IMR-90 (cell line): ENCODE measurements at regions not wholly inside any gene's neighbourhood (a gene's known extent, or its start where the extent isn't known, plus 50 kb on each side); places are given as distances from the start of the nearest gene placed in this dataset.
"Not testable (repeated sequence)": the region's sequence is repeated elsewhere in the genome, so short reads cannot be mapped to it uniquely, and the experiment has no call there.

ENCODE experiments used
- ATAC-seq: fragments of 200-7000 bp; cut with Tn5 transposase; 2 replicates; pipeline ENCODE4 v1.9.1; 2020; ENCODE audit warnings: low read depth, mild to moderate bottlenecking, moderate library complexity
- BruUV-seq: library from RNA; stranded (reverse); fragments of 400-500 nt; replicated peaks from 2 replicates; lab custom pipeline; 2021; lab: Mats Ljungman, UMichigan
- CTCF ChIA-PET: fragments of 300-600 bp; formaldehyde crosslinking; extraction: SDS; loops from one replicate; lab custom pipeline; 2021; ENCODE audit warnings: antibody characterized with exemption; lab: Yijun Ruan, JAX
- POLR2A ChIA-PET: fragments of 300-600 bp; sonication (Branson Sonifier 250); formaldehyde crosslinking; loops from one replicate; lab custom pipeline; 2022; ENCODE audit warnings: antibody characterized with exemption; ENCODE audit not compliant: unreplicated experiment; lab: Charles Lee
- DNase-seq: peaks from one replicate; pipeline ENCODE4 v3.0.0; 2013
- H2AFZ ChIP-seq: replicated peaks from 2 replicates; pipeline ENCODE3; 2013; ENCODE audit warnings: low read length, mild to moderate bottlenecking; ENCODE audit not compliant: poor library complexity
- H2AK5ac ChIP-seq: 2 replicates; pipeline ENCODE4 v1.6.1; 2013; ENCODE audit warnings: low read depth, low read length, inconsistent platforms
- H2AK9ac ChIP-seq: replicated peaks from 2 replicates; pipeline ENCODE3; 2013; ENCODE audit warnings: mild to moderate bottlenecking, low read depth, low read length, moderate library complexity; ENCODE audit not compliant: poor library complexity
- H2BK120ac ChIP-seq: 2 replicates; pipeline ENCODE4 v1.6.1; 2013; ENCODE audit warnings: low read depth, low read length, inconsistent platforms
- H2BK15ac ChIP-seq: 3 replicates; pipeline ENCODE4 v1.6.1; 2013; ENCODE audit warnings: low read depth, low read length, inconsistent platforms
- H2BK20ac ChIP-seq: 2 replicates; pipeline ENCODE4 v1.6.1; 2013; ENCODE audit warnings: low read depth, mild to moderate bottlenecking, inconsistent platforms, low read length, moderate library complexity
- H2BK5ac ChIP-seq: 2 replicates; pipeline ENCODE4 v1.6.1; 2013; ENCODE audit warnings: mild to moderate bottlenecking, low read depth, low read length, inconsistent platforms; ENCODE audit not compliant: poor library complexity, severe bottlenecking
- H3K14ac ChIP-seq: replicated peaks from 2 replicates; pipeline ENCODE4 v1.6.1; 2013; ENCODE audit warnings: low read depth, low read length, inconsistent platforms
- H3K18ac ChIP-seq: 2 replicates; pipeline ENCODE4 v1.6.1; 2013; ENCODE audit warnings: low read depth, low read length, control low read depth
- H3K23ac ChIP-seq: 2 replicates; pipeline ENCODE4 v1.6.1; 2013; ENCODE audit warnings: low read depth, low read length, inconsistent platforms
- H3K27ac ChIP-seq: 2 replicates; pipeline ENCODE4 v1.5.1; 2013; ENCODE audit warnings: mild to moderate bottlenecking, control low read depth, low read length; ENCODE audit not compliant: insufficient read depth
- H3K27me3 ChIP-seq: 2 replicates; pipeline ENCODE4 v1.6.1; 2013; ENCODE audit warnings: low read length; ENCODE audit not compliant: control insufficient read depth, insufficient read depth
- H3K36me3 ChIP-seq: 2 replicates; pipeline ENCODE4 v1.6.1; 2013; ENCODE audit warnings: low read length, mixed read lengths; ENCODE audit not compliant: control insufficient read depth, insufficient read depth
- H3K4ac ChIP-seq: 2 replicates; pipeline ENCODE4 v1.6.1; 2013; ENCODE audit warnings: low read depth, low read length, inconsistent platforms
- H3K4me1 ChIP-seq: 2 replicates; pipeline ENCODE4 v1.6.1; 2013; ENCODE audit warnings: low read length, mixed read lengths; ENCODE audit not compliant: control insufficient read depth, insufficient read depth
- H3K4me2 ChIP-seq: 2 replicates; pipeline ENCODE4 v1.6.1; 2013; ENCODE audit warnings: low read depth, mild to moderate bottlenecking, control low read depth, low read length, moderate library complexity
- H3K4me3 ChIP-seq: 2 replicates; pipeline ENCODE4 v1.5.1; 2013; ENCODE audit warnings: low read depth, mild to moderate bottlenecking, control low read depth, low read length, moderate library complexity; ENCODE audit not compliant: insufficient read depth
- H3K56ac ChIP-seq: 2 replicates; pipeline ENCODE4 v1.6.1; 2013; ENCODE audit warnings: low read length, inconsistent platforms; ENCODE audit not compliant: insufficient read depth; ENCODE audit errors: extremely low read depth
- H3K79me1 ChIP-seq, 2 experiments: 2 replicates each; pipeline ENCODE4 v1.6.1; 2013; ENCODE audit warnings: low read length in 2 of 2, inconsistent platforms in 1 of 2, low read depth in 1 of 2
- H3K9ac ChIP-seq: 2 replicates; pipeline ENCODE4 v1.6.1; 2013; ENCODE audit warnings: low read depth, low read length, control low read depth
- H3K9me1 ChIP-seq: 2 replicates; pipeline ENCODE4 v1.6.1; 2013; ENCODE audit warnings: low read length, inconsistent platforms; ENCODE audit not compliant: insufficient read depth
- H3K9me3 ChIP-seq: 2 replicates; pipeline ENCODE4 v1.6.1; 2013; ENCODE audit warnings: low read length; ENCODE audit not compliant: control insufficient read depth, insufficient read depth
- H4K20me1 ChIP-seq: 2 replicates; pipeline ENCODE4 v1.6.1; 2013; ENCODE audit warnings: low read length, inconsistent platforms; ENCODE audit not compliant: insufficient read depth
- H4K5ac ChIP-seq: 2 replicates; pipeline ENCODE4 v1.6.1; 2013; ENCODE audit warnings: mild to moderate bottlenecking, low read depth, low read length, control low read depth
- H4K8ac ChIP-seq, 2 experiments: 2 replicates each; pipeline ENCODE4 v1.6.1; 2013; ENCODE audit warnings: low read depth in 2 of 2, low read length in 2 of 2, control low read depth in 1 of 2, inconsistent platforms in 1 of 2
- H4K91ac ChIP-seq: 2 replicates; pipeline ENCODE4 v1.6.1; 2013; ENCODE audit warnings: low read depth, low read length, inconsistent platforms; ENCODE audit not compliant: insufficient read depth
- CHD1 ChIP-seq: IDR thresholded peaks from 2 replicates; pipeline ENCODE4 v1.6.1; 2012; ENCODE audit warnings: low read depth, low read length, improper control_type of control experiment
- MAFK ChIP-seq: IDR thresholded peaks from 2 replicates; pipeline ENCODE4 v1.6.1; 2012; ENCODE audit warnings: low read depth, low read length, improper control_type of control experiment
- NFE2L2 ChIP-seq: fragments of 150-350 bp; IDR thresholded peaks from 2 replicates; pipeline ENCODE4 v1.6.1; 2016; ENCODE audit warnings: low read depth, mild to moderate bottlenecking, low read length
- RAD21 ChIP-seq: IDR thresholded peaks from 2 replicates; pipeline ENCODE4 v1.6.1; 2012; ENCODE audit warnings: low read length, improper control_type of control experiment
- WGBS, 2 experiments: methylation state at CpG; one replicate each; pipeline versions ENCODE4 v1.1.5 to v1.1.7; 2013; ENCODE audit warnings: missing lambda C conversion rate in 2 of 2; ENCODE audit not compliant: insufficient read length in 1 of 2; ENCODE audit errors: extremely low coverage in 2 of 2; 5-methylcytosine and 5-hydroxymethylcytosine counted together
- dilution Hi-C: fragments of 300-500 bp; cut with HindIII; formaldehyde crosslinking; loops from one replicate; pipeline ENCODE4 v1.14.3; 2018; ENCODE audit warnings: low sequenced_read_pairs; ENCODE audit not compliant: unreplicated experiment
- in situ Hi-C: fragments of 300-500 bp; cut with MboI; formaldehyde crosslinking; loops from 3 replicates; pipeline ENCODE4 v1.14.3; 2019; ENCODE audit warnings: low sequenced_read_pairs, inconsistent platforms, mixed read lengths
- intact Hi-C: fragments of 100-400 bp; cut with micrococcal nuclease; formaldehyde crosslinking; loops from 2 replicates; pipeline ENCODE4 v1.10.0; 2022
- TF ChIP-seq, protein P1 (sequence below): fragments of 150-350 bp; IDR thresholded peaks from 2 replicates; pipeline ENCODE4 v1.6.1; 2016; ENCODE audit warnings: low read depth, mild to moderate bottlenecking, low read length, moderate library complexity, borderline replicate concordance

DNA sequence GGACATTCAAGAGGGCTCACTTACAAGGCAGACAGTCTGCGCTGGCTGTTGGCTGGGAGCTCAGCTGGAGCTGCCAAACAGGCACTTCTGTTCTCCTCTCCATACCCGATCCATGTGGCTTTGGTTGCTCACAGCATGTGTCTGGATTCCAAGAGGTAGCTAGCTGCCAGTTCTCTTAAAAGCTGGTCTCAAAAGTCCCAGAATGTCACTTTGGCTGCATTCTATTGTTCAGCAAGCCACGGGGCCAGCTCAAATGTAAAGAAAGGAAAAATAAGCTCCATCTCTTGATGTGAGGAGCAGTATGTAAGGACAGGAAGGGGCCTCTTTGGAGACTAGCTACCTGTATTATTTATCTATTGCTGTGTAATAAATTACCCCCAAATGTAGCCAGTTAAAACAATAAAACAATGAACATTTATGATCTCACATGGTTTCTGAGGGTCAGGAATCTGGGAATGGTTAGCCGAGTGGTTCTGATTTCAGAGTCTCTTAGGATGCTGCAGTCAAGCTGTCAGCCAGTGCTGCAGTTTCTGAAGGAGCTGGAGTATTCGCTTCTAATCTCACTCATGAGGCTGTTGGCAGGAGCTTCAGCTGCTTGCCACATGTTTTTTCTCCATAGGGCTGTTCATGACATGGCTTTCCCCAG is 112.7 kb upstream of the CLINT1 start:
- no TSS peak for BruUV-seq
- H4K91ac ChIP-seq: no peak overlapping the region
- H2BK120ac ChIP-seq: no peak overlapping the region
- no peak overlapping the region for H3K23ac ChIP-seq
- H4K5ac ChIP-seq: no peak overlapping the region
- no peaks in the 10 kb centered on the region for H3K79me1 ChIP-seq
- no peaks in the 10 kb centered on the region for H3K9me3 ChIP-seq
- no peak overlapping the region for H2AK9ac ChIP-seq
- H3K56ac ChIP-seq: no peak overlapping the region
- no peaks in the 10 kb centered on the region for H3K4me1 ChIP-seq
- H4K8ac ChIP-seq: no peak overlapping the region
- WGBS, 2 experiments: 20% methylated on average over 3 of the region's 5 CpGs; no CpG with 5 or more reads in 1 of the 2 experiments
- dilution Hi-C loops (no loop called here), in situ Hi-C loops (no loop called here), intact Hi-C loops (no loop called here)
- H2BK15ac ChIP-seq: no peak overlapping the region
- H2BK20ac ChIP-seq: no peak overlapping the region
- no peak overlapping the region for H3K27ac ChIP-seq
- DNase-seq (no peak), ATAC-seq (no peak)
- POLR2A ChIA-PET: no interaction called here
- no peaks in the 10 kb centered on the region for H3K36me3 ChIP-seq
- no peak overlapping the region for H3K4me2 ChIP-seq
- no peaks in the 10 kb centered on the region for H3K9me1 ChIP-seq
- TF ChIP-seq NFE2L2 (no peak), CHD1 (no peak), RAD21 (no peak), MAFK (no peak)
- TF ChIP-seq, protein P1, sequence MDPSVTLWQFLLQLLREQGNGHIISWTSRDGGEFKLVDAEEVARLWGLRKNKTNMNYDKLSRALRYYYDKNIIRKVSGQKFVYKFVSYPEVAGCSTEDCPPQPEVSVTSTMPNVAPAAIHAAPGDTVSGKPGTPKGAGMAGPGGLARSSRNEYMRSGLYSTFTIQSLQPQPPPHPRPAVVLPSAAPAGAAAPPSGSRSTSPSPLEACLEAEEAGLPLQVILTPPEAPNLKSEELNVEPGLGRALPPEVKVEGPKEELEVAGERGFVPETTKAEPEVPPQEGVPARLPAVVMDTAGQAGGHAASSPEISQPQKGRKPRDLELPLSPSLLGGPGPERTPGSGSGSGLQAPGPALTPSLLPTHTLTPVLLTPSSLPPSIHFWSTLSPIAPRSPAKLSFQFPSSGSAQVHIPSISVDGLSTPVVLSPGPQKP: no peak
- no peak overlapping the region for H3K4me3 ChIP-seq
- H3K18ac ChIP-seq: no peak overlapping the region
- H3K14ac ChIP-seq: no peak overlapping the region
- H3K9ac ChIP-seq: no peak overlapping the region
- H2AK5ac ChIP-seq: no peak overlapping the region
- H2AFZ ChIP-seq: no peak overlapping the region
- no peak overlapping the region for H3K4ac ChIP-seq
- peaks cover 3% of the 10 kb centered on the region; the same call in 1 of the 2 replicates for H3K27me3 ChIP-seq
- H2BK5ac ChIP-seq: no peak overlapping the region
- H4K20me1 ChIP-seq: no peaks in the 10 kb centered on the region
- CTCF ChIA-PET: interaction anchor here (1.0 kb wide), 1 partner anchor 23 kb away, joined by 4 read pairs; no protein-coding TSS in a partner anchor

DNA sequence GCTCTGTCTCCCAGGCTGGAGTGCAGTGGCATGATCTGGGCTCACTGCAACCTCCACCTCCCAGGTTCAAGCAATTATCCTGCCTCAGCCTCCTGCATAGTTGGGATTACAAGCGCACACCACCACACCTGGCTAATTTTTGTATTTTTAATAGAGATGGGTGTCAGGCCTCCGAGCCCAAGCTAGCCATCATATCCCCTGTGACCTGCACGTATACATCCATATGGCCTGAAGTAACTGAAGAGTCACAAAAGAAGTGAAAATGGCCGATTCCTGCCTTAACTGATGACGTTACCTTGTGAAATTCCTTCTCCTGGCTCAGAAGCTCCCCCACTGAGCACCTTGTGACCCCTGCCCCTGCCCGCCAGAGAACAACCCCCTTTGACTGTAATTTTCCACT is 109.6 kb upstream of the CLINT1 start:
- H3K18ac ChIP-seq, H2BK15ac ChIP-seq, intact Hi-C loops, H3K9ac ChIP-seq, H2AK9ac ChIP-seq, H3K79me1 ChIP-seq, H4K91ac ChIP-seq, H3K23ac ChIP-seq, H2BK5ac ChIP-seq, H3K4ac ChIP-seq, CTCF ChIA-PET, H3K27ac ChIP-seq, H4K20me1 ChIP-seq, H4K5ac ChIP-seq, H3K9me1 ChIP-seq, H3K4me2 ChIP-seq, POLR2A ChIA-PET, DNase-seq, H3K27me3 ChIP-seq, BruUV-seq, H3K36me3 ChIP-seq, H3K4me1 ChIP-seq, H3K14ac ChIP-seq, in situ Hi-C loops, H2BK120ac ChIP-seq, H4K8ac ChIP-seq, dilution Hi-C loops, H3K56ac ChIP-seq, H2AFZ ChIP-seq, H3K9me3 ChIP-seq, ATAC-seq, H2BK20ac ChIP-seq, H3K4me3 ChIP-seq, H2AK5ac ChIP-seq: not testable (repeated sequence)
- no CpG with 5 or more reads among the region's 6 CpGs for WGBS, 2 experiments
